Liver (tissue), 3 donors: ENCODE measurements at regions not wholly inside any gene's neighbourhood (a gene's known extent, or its start where the extent isn't known, plus 50 kb on each side); places are given as distances from the start of the nearest gene placed in this dataset.

Source experiments
- TAF1 ChIP-seq: conservative IDR thresholded peaks from 2 replicates; pipeline ENCODE4 v1.6.1; 2016; ENCODE audit warnings: antibody characterized with exemption, mild to moderate bottlenecking
- TF ChIP-seq, protein P1 (sequence below): fragments of 150-350 bp; IDR thresholded peaks from 2 replicates; pipeline ENCODE4 v1.5.1; 2017; ENCODE audit warnings: improper control_type of control experiment, low read depth, low read length; ENCODE audit not compliant: missing input control
- donor health status: healthy.
- donor health status: healthy.

GRCh38 chr10:130250127-130250526 is 113.9 kb downstream of the GLRX3 start:
- TF ChIP-seq, protein P1, sequence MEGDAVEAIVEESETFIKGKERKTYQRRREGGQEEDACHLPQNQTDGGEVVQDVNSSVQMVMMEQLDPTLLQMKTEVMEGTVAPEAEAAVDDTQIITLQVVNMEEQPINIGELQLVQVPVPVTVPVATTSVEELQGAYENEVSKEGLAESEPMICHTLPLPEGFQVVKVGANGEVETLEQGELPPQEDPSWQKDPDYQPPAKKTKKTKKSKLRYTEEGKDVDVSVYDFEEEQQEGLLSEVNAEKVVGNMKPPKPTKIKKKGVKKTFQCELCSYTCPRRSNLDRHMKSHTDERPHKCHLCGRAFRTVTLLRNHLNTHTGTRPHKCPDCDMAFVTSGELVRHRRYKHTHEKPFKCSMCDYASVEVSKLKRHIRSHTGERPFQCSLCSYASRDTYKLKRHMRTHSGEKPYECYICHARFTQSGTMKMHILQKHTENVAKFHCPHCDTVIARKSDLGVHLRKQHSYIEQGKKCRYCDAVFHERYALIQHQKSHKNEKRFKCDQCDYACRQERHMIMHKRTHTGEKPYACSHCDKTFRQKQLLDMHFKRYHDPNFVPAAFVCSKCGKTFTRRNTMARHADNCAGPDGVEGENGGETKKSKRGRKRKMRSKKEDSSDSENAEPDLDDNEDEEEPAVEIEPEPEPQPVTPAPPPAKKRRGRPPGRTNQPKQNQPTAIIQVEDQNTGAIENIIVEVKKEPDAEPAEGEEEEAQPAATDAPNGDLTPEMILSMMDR = no peak
- TF ChIP-seq TAF1 = no peak
